Heart left ventricle (tissue), 13 donors: ENCODE measurements at regions not wholly inside any gene's neighbourhood (a gene's known extent, or its start where the extent isn't known, plus 50 kb on each side); places are given as distances from the start of the nearest gene placed in this dataset.

Source experiments
- CTCF ChIP-seq, 12 donors: fragments of 200-600 bp; sonication (generic) in 4 of 12; IDR thresholded peaks; one replicate each; pipeline versions ENCODE4 v1.5.0 to v1.8.0; 2018 to 2022; ENCODE audit warnings: antibody characterized with exemption in 12 of 12, mild to moderate bottlenecking in 5 of 12
- POLR2A ChIP-seq, 2 donors: fragments of 450-650 bp; IDR thresholded peaks; one replicate each; pipeline ENCODE4 v1.6.1; 2017; ENCODE audit warnings: antibody characterized with exemption in 2 of 2, mild to moderate bottlenecking in 2 of 2, moderate library complexity in 2 of 2
- donor health status: ischemic (EF 13 %, LVEDD 7.1; RV severe dilation, severe dysfunction).
- donor health status: DM: no; HTN: yes; CAD: no.
- donor health status: DM: no; HTN: no; CAD: no.
- donor health status: ischemic (EF 25% LVEDD 6.9; RV normal size, moderate dysfunction).
- donor health status: ischemic (EF 25% LVEDD 5.7; RV mildly dilated, moderate dysfunction).
- donor health status: ischemic (EF 35%, LVEDD 5.7; RV mildly dilated, moderate dysfunction).
- donor health status: nonischemic (EF 11% LVEDD 7.7; RV severe dilation, severe dysfunction).
- donor health status: DM: yes; HTN: yes; CAD: no.
- donor health status: PGD.
- donor health status: ischemic (EF 29% LVEDD 5.4; RV normal size, mild dysfunction).
- donor health status: nonischemic (EF 23%, LVEDD 6.1; RV moderate dilation, normal function).

GRCh38 chr1:81587426-81587825 is 213.3 kb upstream of the ADGRL2 start:
- TF ChIP-seq POLR2A (IDR thresholded peaks at IDR 0.05) (no peak), CTCF (IDR thresholded peaks at IDR 0.05) (no peak)
